Fibroblast of pulmonary artery (primary cell): ENCODE measurements at regions not wholly inside any gene's neighbourhood (a gene's known extent, or its start where the extent isn't known, plus 50 kb on each side); places are given as distances from the start of the nearest gene placed in this dataset.

Experiments
- DNase-seq: peaks from one replicate; pipeline ENCODE4 v3.0.0-alpha.2; 2010; ENCODE audit warnings: low read depth
- H3K4me3 ChIP-seq: replicated peaks from 2 replicates; pipeline ENCODE4 v1.5.1; 2011; ENCODE audit warnings: low read depth, mild to moderate bottlenecking, control low read depth, low read length, moderate library complexity
- TF ChIP-seq, protein P1 (sequence below): IDR thresholded peaks from 2 replicates; pipeline ENCODE4 v1.5.1; 2011; ENCODE audit warnings: mild to moderate bottlenecking, control low read depth, low read length, inconsistent platforms; ENCODE audit errors: missing control alignments

DNA sequence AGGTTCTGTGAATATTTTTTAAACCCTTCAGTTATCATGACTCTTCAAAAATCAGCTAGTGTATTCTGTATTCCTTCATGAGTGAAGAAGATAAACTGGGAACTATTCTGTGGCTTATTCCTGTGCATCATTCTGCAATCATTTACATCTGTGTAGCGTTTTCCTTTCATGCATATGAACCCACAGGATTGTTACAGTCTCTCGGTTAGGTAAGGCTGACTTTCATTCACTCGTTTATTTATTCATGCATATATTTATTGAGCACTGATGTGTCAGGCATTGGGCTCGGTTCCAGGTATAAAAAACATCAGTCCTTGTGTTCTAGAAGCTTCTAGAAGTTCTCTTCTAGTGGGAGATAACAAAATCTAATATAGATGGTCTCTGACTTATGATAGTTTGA lies 318.4 kb downstream of the MAN2A1 start:
- DNase-seq = no peak
- TF ChIP-seq, protein P1, sequence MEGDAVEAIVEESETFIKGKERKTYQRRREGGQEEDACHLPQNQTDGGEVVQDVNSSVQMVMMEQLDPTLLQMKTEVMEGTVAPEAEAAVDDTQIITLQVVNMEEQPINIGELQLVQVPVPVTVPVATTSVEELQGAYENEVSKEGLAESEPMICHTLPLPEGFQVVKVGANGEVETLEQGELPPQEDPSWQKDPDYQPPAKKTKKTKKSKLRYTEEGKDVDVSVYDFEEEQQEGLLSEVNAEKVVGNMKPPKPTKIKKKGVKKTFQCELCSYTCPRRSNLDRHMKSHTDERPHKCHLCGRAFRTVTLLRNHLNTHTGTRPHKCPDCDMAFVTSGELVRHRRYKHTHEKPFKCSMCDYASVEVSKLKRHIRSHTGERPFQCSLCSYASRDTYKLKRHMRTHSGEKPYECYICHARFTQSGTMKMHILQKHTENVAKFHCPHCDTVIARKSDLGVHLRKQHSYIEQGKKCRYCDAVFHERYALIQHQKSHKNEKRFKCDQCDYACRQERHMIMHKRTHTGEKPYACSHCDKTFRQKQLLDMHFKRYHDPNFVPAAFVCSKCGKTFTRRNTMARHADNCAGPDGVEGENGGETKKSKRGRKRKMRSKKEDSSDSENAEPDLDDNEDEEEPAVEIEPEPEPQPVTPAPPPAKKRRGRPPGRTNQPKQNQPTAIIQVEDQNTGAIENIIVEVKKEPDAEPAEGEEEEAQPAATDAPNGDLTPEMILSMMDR = no peak
- H3K4me3 ChIP-seq = no peak overlapping the region

DNA sequence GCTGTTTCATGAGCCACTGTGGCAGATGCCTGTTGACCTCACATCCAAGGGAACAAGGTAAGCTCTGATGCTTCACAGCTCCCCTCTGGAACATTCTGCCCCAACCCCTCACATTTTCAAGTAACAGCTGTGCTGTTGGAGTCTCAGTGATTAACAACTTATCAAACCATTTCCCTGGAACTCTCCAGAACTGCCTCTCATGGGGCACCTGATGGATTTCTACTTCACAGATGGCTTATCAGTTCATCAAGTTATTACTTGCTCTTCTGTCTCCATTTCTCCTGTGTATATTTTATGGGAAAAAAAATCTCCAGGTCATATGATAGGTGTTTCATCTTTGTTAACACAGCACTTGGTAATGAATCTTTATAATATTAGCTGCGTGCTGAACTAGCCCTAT lies 322.4 kb downstream of the MAN2A1 start:
- TF ChIP-seq, protein P1 = no peak
- no peak for DNase-seq

DNA sequence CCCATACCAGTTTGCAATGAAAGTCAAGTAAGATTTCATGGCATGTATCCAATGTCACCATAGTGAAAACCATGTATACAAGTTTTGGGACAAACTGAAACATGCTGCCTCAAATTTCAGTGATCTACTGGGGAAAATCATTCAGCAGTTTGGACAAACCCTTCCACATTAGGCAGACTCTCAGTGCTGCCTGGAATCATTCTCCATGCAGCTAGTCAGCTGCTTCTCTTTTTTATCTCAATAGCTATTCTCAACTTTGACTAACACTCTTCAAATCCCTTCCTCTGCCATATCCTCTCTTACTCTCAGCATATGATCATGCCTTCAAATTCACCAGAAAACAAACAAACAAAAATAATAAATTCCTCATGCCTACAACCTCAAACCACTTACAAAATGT lies 323.3 kb downstream of the MAN2A1 start:
- TF ChIP-seq, protein P1 = no peak
- no peak for DNase-seq
- no peak overlapping the region for H3K4me3 ChIP-seq

More for the DNA sequence above, 322.4 kb downstream of the MAN2A1 start:
- H3K4me3 ChIP-seq = no peak overlapping the region

DNA sequence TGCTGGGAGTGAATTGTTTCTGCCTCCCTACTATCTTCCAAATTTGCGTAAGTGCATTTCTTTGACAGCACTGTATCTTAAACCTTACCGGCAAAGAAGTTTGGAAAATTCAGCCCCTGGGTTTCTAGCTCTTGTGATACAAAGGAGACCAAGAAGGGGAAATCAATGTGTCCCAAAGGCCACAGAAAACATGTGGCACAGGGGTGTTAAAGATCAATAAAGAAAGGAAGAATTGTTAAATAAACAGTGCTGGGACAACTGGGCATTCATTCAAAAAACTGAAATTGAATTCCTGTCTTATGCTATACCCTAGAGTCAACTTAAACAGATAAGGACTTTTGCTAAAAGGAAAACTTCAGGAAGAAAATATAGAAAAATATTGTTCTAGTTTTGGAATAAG lies 328.1 kb downstream of the MAN2A1 start:
- TF ChIP-seq, protein P1 = no peak
- H3K4me3 ChIP-seq = no peak overlapping the region
- no peak for DNase-seq

DNA sequence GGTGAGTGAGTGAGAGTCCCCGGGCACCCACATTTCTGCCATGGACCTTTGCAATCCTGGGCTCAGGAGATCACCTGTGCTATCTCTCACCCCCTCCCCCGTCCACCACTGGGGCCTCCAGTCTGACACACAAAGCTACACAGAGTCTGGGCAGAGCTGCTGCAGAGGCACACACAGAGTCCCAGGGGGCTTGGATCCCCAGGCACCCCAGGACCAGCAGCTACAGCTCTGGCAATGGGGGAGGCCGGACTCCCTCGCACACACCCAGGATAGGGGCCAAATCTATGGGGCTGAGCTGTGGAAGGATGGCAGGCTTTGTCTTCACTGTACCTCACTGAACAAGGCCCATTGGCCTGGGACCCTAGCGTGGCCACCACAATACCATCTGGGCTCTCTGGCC lies 328.8 kb downstream of the MAN2A1 start:
- DNase-seq = no peak
- H3K4me3 ChIP-seq = no peak overlapping the region

DNA sequence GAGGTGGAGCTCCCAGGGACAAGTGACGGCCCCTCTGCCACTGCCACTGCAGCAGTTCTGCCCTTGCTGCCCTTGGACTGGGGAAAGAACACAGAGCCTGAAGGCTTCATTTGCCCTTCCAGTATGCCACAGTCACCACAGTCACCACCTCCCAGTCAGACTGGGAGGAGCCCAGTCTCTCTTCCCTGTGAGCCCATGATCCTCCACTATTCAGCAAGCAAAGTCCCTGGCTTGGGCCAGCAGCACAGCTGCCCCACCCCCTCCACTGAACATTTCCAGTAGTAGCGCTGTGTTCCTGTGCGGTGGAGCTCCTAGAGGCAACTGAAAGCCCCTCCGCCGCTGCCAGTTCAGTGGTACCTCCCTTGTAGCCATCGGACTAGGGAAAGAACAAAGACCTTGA lies 329.4 kb downstream of the MAN2A1 start:
- H3K4me3 ChIP-seq = no peak overlapping the region
- TF ChIP-seq, protein P1 = no peak
- no peak for DNase-seq

More for the DNA sequence above, 328.8 kb downstream of the MAN2A1 start:
- TF ChIP-seq, protein P1 = no peak

DNA sequence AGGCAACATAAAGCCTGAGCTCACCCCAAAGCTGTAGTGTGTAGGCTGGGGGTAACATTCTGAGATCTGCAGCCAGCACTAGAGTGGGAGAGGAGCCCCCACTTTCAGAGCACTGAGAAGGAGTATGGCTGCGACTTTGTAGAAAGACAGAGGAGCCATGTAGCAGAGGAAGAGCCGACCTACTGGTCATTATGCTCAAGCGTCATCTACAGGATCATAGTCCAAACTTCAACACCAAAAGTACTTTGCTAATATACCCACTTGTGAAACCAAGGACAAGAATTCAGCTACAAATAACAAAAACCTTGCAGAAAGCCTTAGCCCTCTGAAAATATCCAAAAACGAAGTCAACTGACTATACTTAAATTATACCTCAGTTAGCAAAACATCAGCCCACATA lies 330.1 kb downstream of the MAN2A1 start:
- TF ChIP-seq, protein P1 = no peak
- H3K4me3 ChIP-seq = no peak overlapping the region
- no peak for DNase-seq
